HEK293 (cell line): ENCODE measurements at regions not wholly inside any gene's neighbourhood (a gene's known extent, or its start where the extent isn't known, plus 50 kb on each side); places are given as distances from the start of the nearest gene placed in this dataset.

Experiments used
- ATF2 ChIP-seq: fragments of 450-650 bp; formaldehyde crosslinking; IDR thresholded peaks from 2 replicates; pipeline ENCODE4 v1.5.1; 2016; ENCODE audit warnings: missing biosample characterization, missing genetic modification characterization, low read depth
- CTCF ChIP-seq: fragments of 450-650 bp; formaldehyde crosslinking; IDR thresholded peaks from 2 replicates; pipeline ENCODE4 v1.5.1; 2016; ENCODE audit warnings: missing biosample characterization, missing genetic modification characterization
- TCF7L2 ChIP-seq: IDR thresholded peaks from 2 replicates; pipeline ENCODE4 v1.6.1; 2011; ENCODE audit warnings: low read depth, mild to moderate bottlenecking, inconsistent platforms, low read length, moderate library complexity, borderline replicate concordance
- ZBTB1 ChIP-seq: fragments of 450-650 bp; formaldehyde crosslinking; IDR thresholded peaks from 2 replicates; pipeline ENCODE4 v1.5.1; 2016; ENCODE audit warnings: missing biosample characterization, missing genetic modification characterization
- ZEB2 ChIP-seq: fragments of 450-650 bp; formaldehyde crosslinking; IDR thresholded peaks from 2 replicates; pipeline ENCODE4 v1.5.1; 2016; ENCODE audit warnings: missing biosample characterization, missing genetic modification characterization
- ZFP3 ChIP-seq: fragments of 450-650 bp; formaldehyde crosslinking; IDR thresholded peaks from 2 replicates; pipeline ENCODE4 v1.5.1; 2016; ENCODE audit warnings: low read depth, missing biosample characterization, missing genetic modification characterization
- ZNF121 ChIP-seq: fragments of 450-650 bp; formaldehyde crosslinking; IDR thresholded peaks from 2 replicates; pipeline ENCODE4 v1.5.1; 2016; ENCODE audit warnings: missing biosample characterization, missing genetic modification characterization
- ZNF140 ChIP-seq: fragments of 450-650 bp; formaldehyde crosslinking; IDR thresholded peaks from 2 replicates; pipeline ENCODE4 v1.5.1; 2016; ENCODE audit warnings: missing biosample characterization, missing genetic modification characterization
- ZNF324 ChIP-seq: fragments of 450-650 bp; formaldehyde crosslinking; IDR thresholded peaks from 2 replicates; pipeline ENCODE4 v1.5.1; 2016; ENCODE audit warnings: missing biosample characterization, missing genetic modification characterization
- ZNF660 ChIP-seq: fragments of 450-650 bp; IDR thresholded peaks from 2 replicates; pipeline ENCODE4 v1.5.1; 2018; ENCODE audit warnings: missing biosample characterization, mild to moderate bottlenecking, missing genetic modification characterization
- ZNF747 ChIP-seq: fragments of 450-650 bp; formaldehyde crosslinking; IDR thresholded peaks from 2 replicates; pipeline ENCODE4 v1.5.1; 2016; ENCODE audit warnings: missing biosample characterization, missing genetic modification characterization
- ZSCAN18 ChIP-seq: fragments of 450-650 bp; formaldehyde crosslinking; IDR thresholded peaks from 2 replicates; pipeline ENCODE4 v1.5.1; 2016; ENCODE audit warnings: missing biosample characterization, missing genetic modification characterization
- TF ChIP-seq, protein P1 (sequence below): fragments of 450-650 bp; formaldehyde crosslinking; IDR thresholded peaks from 2 replicates; pipeline ENCODE4 v1.5.1; 2016; ENCODE audit warnings: missing biosample characterization, missing genetic modification characterization, low read depth

DNA sequence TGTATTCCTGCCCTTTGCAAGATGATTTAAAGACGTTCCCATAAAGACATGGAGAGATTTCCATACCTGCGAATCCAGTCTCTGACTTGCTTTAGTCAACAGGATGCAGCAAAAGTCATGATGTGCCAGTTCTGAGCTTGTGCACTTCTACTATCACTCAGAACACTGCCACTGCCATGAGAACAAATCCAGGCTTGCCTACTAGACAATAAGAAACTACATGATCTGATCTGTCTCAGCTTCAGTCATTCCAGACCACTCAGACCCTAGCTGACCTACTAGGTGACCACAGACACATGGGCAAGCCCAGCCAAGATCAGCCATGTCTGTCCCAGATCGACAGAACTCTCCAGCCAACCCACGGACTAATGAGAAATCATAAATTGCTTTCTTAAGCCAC is 219.2 kb downstream of the RRAGC start:
- TF ChIP-seq TCF7L2 = no peak
- TF ChIP-seq ZNF121 (tag by site-specific recombination) = no peak
- TF ChIP-seq, protein P1, sequence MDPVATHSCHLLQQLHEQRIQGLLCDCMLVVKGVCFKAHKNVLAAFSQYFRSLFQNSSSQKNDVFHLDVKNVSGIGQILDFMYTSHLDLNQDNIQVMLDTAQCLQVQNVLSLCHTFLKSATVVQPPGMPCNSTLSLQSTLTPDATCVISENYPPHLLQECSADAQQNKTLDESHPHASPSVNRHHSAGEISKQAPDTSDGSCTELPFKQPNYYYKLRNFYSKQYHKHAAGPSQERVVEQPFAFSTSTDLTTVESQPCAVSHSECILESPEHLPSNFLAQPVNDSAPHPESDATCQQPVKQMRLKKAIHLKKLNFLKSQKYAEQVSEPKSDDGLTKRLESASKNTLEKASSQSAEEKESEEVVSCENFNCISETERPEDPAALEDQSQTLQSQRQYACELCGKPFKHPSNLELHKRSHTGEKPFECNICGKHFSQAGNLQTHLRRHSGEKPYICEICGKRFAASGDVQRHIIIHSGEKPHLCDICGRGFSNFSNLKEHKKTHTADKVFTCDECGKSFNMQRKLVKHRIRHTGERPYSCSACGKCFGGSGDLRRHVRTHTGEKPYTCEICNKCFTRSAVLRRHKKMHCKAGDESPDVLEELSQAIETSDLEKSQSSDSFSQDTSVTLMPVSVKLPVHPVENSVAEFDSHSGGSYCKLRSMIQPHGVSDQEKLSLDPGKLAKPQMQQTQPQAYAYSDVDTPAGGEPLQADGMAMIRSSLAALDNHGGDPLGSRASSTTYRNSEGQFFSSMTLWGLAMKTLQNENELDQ (tag by site-specific recombination) = no peak
- no peak for TF ChIP-seq ZNF660 (tag by site-specific recombination)
- TF ChIP-seq ZSCAN18 (tag by site-specific recombination) = no peak
- TF ChIP-seq CTCF (tag by site-specific recombination) = no peak
- no peak for TF ChIP-seq ZNF747 (tag by site-specific recombination)
- TF ChIP-seq ZEB2 (tag by site-specific recombination) = no peak
- no peak for TF ChIP-seq ZNF324 (tag by site-specific recombination)
- TF ChIP-seq ZFP3 (tag by site-specific recombination) = no peak
- TF ChIP-seq ATF2 (tag by site-specific recombination) = no peak
- no peak for TF ChIP-seq ZBTB1
- no peak for TF ChIP-seq ZNF140 (tag by site-specific recombination)
